SHP77 (cell line): ENCODE measurements at regions not wholly inside any gene's neighbourhood (a gene's known extent, or its start where the extent isn't known, plus 50 kb on each side); places are given as distances from the start of the nearest gene placed in this dataset.
"Not testable (repeated sequence)": the region's sequence is repeated elsewhere in the genome, so short reads cannot be mapped to it uniquely, and the experiment has no call there.

ENCODE experiments used
- DNase-seq, 2 experiments: peaks; one replicate each; lab custom pipeline; 2025; lab: John Stamatoyannopoulos, UW

DNA sequence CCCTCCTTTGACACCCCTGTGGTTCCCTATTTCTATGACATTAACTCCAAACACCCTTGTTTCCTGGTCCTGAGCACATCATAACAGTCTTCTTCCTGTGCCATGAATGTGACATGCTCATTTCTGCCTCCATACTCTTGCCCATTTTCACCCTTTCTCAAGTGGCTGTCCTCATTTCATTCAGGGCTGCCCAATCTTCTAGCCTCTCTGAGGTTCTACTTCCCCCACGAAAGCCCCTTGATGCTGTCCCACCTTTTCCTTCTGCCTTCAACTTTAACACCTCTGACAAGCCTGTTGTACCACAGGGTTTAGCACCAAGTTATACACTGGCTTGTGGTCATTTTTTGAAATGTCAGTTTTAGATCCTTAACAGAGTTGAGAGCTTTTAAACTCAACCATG, 136.2 kb upstream of the BOD1L1 start:
- no peak for DNase-seq

DNA sequence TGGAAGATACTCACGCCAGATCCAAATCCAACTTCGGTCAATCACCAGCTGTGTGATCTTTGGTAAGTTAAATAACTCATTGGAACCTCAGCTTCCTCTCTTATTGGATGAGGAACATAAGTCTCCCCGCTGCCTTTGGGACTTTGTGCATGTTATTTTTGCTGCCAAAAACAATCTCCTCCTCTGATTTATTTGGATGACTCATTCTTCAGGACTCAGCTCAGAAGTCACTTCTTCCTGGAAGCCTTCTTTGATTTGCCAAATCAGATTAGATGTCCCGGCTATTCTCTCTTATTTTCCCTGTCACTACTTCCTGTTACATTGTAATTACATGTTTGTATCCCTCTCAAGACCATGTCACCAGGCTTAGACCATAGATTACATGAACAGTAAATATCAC, 138.0 kb upstream of the BOD1L1 start:
- DNase-seq = no peak

DNA sequence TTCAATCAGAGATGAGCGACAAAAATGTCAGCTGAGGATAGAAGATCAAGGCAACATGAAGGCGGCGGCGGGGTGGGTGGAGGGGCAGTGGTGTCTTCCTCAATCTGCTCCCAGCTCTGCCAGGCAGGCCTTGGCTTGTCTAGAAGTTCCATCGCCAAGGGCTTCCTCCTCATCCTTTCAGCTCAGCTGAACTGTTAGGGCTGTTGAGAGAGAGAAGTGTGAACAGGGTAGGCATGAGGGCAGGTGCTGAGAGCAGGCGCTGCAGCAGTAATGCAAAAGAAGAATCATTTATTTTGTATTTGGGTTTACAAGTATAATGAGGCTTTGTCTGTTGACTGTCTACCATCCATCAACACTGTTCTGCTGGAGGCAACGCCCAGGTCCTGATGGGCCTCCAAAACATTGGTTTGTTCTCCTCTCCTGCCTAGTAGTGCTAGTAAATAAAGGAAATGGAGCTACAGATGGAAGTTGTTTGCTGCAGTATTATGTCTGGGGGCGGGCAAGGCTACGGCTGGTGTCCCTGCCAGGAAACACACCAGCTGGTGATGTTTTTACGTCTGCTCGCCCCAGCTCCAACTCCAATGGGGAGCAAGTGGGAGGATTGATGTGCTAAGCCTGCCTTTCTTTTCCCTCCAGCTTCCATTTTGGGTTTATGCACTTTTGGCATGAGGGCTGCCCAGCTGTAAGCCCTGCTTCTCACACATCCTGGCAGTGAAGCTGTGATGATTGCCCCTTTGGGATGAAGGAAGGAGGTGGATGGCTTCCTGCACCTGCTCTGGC, 139.4 kb upstream of the BOD1L1 start:
- DNase-seq = no peak

DNA sequence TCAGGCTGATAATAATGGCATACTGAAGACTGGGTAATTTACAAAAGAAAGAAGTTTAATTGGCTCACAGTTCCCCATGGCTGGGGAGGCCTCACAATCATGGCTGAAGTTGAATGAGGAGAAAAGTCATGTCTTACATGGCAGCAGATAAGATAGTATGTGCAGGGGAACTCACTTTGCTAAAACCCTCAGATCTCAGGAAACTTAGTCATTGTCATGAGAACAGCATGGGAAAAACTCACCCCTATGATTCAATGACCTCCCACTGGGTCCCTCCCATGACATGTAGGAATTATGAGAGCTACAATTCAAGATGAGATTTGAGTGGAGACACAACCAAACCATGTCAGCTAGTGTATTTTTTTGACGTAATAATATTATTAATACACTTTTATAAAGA, 149.8 kb upstream of the BOD1L1 start:
- DNase-seq = no peak

DNA sequence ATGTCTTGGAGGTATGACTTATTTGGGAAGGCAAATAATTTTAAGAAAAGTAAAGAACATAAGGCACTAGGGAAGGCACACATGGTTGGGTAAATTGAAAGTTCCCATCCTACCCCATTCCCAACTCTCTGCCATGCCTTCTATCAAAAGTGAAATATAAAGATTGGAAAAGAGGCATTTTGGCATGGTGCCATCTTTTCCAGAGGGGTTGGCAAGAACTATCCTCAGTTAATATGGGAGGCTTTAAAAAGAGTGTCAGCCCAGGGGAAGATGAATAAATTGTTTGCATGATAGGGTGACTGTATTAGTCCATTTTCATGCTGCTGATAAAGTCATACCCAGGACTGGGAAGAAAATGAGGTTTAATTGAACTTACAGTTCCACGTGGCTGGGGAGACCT, 150.8 kb upstream of the BOD1L1 start:
- DNase-seq = no peak

DNA sequence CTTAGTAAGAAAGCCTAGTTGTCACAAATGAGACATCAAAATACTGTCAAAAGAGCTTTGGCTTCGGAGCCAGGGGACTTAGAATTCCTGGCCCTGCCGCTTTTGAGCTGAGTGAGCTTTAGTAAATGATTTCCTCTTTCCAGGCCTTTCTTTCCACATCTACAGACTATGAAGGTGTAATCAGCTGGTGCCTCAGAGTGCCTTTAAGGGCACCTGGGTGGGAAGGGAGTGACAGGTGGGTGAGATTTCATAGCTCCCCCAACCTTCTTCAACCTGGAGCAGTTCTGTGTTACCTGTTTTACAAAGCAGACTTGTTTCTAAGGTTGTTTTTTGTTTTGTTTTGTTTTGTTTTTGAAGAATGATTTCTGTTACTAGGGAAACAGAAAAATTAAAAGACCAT, 154.7 kb upstream of the BOD1L1 start:
- no peak for DNase-seq

DNA sequence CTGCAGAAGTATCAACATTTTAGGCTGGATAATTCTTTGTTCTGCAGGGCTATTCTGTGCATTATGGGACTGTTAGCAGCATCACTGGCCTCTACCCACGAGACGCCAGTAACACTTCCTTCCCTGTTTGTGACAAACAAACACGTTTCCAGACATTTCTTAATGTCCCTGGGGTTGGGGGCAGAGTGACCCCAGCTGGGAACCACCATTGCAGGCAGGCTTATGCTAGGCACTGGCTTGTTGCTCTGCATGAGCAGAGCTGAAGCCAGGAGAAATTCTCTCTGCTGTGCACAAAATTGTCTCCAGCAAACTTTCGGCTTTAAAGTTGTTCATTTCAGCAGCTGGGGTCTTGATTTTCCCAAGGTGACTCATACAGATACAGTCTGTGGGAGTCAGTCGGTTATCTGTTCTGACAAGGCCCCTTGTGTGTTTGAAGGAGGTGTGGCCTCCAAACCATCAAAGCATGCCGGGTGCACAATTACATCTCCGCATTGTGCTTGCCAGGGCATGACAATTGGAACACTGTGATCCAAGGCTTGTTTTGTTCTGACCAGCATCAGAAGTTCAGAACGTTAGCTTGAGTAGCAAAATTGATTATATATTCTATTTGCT, 156.4 kb upstream of the BOD1L1 start:
- no peak for DNase-seq

DNA sequence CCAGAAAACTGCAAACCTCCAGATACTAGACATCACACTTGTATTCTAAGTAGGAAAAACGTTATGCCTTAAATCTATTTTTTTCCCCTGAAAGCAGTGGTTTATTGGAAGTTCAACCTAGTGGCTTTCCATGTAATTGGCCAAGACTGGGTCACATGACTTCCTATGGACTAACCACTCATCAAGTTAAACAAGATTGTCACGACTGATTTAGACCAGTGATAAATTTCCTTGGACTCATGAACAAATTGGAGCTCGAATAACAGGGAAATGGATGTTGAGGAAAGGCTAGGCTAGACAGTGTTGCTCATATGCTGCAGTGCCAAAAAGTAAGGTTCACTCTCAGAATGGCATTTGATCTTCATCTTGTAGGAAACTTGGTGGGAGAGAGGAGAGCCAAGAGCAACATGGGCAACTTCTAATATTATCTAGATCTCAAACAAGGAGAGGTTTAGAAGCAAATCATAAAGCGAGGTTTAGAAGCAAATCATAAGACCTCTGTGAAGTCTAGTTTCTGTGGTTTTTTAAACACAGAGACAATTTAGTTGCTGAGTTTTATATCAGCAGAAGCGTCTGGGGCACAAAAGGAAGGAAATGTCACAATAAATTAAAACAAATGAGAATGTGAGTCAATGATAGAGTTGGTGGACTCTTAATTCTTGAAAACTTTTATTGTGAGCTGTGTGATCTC, 165.6 kb upstream of the BOD1L1 start:
- DNase-seq = no peak

DNA sequence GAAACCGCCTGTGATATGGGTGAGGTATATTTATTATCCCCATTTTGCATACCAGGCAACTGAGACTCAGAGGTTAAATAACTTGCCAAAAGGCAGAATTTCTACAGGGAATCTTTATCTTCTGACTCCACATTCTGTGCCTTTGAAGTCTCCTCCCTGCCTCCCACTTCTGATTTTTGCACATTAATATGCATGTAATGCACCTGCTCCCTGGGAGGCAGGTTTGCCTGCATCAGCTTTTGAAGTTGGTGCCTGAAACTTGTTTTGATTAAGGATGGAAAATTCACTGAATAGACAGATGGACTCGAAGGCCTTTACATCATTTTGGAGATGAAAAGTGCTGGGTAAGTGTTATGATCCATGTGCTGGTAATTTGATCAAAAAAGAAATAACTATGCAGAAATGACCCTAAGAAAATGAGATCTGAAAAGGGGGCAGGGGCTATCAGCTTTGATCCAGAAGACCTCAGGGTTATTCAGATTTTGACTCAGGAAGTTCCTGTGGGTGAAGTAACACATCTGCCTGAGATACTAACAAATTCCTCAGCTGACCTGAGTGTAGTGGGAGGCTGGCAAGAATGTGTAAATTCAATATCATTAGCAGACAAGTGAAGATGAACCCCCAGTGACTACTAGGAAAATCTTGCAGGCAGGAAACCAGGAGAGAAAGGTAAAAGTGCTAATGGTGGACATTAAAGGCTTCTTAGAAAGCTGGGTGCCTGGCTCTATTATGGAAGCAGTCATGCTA, 167.5 kb upstream of the BOD1L1 start:
- no peak for DNase-seq

DNA sequence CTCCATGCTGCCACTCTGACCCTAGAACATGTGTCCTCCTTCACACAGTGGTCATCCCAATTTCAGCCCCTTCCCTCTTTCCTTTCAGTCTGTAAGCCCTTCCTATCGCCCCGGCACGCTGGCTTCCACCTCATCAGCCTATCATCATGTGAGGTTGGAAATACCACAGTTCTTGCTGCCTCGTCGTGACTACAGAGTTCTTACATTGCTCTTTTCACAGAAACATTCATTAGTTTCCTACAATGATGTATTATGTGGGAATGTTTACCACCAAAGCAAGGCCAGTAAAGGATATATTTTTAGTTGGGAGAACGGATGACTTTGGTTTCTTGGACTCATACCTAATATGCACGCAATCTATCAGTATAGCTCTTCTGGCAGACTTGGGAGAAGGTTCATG, 169.5 kb upstream of the BOD1L1 start:
- DNase-seq = no peak

DNA sequence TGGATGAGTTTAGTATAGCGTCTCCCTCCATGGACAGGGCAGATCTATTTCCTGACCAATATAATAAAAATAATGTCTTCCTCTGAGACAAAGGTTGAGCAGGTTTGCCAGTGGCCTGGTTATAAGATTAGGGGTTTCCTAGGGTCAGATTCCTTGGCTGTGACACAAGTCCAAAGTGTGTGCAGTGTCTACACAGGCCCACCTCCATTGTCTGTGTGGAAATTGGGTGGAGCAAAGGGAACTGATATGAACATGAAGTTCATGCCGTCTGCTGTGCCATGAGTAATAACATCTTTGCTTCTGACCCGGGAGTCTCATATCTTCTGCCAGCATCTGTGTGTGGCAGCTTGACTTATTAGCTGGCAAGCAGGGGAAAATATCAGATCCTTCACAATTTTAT, 187.7 kb upstream of the BOD1L1 start:
- DNase-seq = no peak

DNA sequence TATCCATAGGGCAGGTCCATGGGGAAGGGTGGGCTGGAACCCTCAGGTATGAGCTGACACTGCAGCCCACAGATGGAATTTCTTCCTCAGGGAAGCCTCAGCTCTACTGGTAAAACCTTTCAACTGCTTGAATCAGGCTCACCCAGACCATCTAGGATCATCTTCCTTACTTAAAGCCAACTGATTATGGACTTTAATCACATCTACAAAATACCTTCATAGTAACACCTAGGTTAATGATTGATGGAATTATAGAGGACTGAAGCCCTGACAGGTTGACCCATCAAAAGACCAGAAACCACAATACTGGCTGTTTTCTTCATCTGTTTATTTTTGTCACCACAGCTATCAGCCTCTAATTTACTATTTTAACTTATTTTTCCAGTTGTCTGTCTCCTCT, 188.9 kb upstream of the BOD1L1 start:
- no peak for DNase-seq

DNA sequence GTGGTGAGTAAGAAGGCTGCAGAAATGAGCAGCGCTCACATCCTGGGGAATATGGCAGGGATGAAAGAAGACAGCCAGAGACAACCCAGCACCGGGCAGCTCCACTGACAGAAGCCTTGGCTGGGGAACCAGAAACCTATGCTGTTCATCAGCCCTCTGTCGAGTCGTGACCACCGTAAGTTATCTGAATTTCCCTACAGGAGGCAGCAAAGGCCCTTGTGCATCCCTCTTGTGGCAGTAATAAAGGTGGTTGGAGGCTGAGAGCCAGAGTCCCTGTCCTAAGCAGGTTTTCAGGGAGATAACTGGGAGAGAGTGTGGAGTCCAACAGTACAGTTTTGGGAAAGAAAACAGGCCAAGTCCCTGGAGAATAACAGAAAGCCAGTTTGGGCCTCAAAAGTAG, 194.0 kb upstream of the BOD1L1 start:
- no peak for DNase-seq

DNA sequence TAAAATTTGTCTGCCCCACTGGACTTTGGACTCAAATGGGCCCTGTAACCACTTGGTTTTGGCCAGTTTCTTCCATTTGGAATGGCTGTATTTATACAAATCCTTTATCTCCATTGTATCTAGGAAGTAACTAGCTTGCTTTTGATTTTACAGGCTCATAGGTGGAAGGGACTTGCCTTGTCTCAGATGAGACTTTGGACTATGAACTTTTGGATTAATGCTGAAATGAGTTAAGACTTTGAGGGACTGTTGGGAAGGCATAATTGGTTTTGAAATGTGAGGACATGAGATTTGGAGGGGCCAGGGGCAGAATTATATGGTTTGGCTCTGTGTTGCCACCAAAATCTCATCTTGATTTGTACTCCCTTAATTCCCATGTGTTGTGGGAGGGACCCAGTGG, 198.3 kb upstream of the BOD1L1 start:
- not testable (repeated sequence) for DNase-seq

DNA sequence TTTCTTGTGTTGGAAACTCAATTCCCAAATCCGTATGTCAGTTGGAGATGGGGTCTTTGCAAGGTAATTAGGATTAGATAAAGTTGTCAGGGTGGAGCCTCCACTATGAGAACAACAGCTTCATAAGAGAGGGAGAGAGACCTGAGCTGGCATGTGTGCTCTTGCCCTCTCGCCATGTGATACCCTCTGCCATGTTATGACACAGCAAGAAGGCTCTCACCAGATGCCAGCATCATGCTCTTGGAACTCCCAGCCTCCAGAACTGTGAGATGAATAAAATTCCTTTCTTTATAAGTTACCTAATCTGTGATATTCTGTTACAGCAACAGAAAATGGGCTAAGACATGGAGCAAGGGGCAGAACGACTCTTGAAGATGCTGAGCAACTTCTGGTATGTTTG, 201.9 kb upstream of the BOD1L1 start:
- DNase-seq = no peak

DNA sequence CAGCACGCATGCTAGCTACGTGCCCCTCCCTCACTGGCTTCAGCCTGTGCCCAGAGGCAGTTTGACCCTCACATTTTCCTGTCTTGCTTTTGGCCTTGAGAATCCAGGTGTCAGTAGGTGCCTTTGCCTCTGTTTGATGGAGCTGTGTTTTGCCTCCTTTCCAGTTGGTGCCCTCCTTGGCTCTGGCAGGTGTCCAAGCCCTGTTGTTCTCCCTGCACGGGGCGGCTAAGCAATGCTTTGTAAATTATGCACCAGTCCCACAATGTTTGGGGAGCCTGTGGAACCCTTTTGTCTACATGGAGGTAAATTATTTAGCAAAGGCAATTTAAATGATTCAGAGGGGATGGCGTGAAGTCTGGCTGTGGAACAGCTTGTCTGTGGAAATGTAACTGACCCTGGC, 202.9 kb upstream of the BOD1L1 start:
- no peak for DNase-seq

DNA sequence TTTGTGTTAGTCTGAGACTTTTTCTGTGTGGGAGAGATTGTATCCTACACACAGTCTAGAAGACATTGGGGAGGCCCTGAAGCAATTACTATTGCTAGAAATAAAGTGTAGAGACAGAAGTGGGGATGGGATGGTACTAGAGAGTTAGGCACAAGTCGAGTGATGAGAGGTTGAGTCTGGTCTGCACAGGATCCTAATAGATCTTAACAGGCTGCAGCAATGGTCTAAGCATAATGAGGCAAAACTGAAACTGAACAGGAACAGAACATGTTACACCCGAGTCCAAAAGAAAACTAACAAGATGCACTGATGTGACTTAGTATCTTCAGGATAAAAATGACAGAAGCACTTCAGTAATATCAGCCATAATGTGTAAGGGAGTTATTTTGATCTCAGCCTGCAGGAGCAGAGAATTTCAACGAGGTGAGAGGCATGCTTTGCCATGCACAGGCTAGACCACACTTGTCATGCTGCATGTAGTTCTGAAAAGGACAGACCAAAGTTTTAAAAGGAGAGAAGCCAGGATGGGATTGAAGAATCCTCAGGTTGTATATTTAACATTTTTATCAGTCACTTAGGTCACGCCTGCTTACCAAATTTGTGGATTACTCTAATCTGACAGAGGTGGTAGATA, 205.8 kb upstream of the BOD1L1 start:
- DNase-seq = no peak

DNA sequence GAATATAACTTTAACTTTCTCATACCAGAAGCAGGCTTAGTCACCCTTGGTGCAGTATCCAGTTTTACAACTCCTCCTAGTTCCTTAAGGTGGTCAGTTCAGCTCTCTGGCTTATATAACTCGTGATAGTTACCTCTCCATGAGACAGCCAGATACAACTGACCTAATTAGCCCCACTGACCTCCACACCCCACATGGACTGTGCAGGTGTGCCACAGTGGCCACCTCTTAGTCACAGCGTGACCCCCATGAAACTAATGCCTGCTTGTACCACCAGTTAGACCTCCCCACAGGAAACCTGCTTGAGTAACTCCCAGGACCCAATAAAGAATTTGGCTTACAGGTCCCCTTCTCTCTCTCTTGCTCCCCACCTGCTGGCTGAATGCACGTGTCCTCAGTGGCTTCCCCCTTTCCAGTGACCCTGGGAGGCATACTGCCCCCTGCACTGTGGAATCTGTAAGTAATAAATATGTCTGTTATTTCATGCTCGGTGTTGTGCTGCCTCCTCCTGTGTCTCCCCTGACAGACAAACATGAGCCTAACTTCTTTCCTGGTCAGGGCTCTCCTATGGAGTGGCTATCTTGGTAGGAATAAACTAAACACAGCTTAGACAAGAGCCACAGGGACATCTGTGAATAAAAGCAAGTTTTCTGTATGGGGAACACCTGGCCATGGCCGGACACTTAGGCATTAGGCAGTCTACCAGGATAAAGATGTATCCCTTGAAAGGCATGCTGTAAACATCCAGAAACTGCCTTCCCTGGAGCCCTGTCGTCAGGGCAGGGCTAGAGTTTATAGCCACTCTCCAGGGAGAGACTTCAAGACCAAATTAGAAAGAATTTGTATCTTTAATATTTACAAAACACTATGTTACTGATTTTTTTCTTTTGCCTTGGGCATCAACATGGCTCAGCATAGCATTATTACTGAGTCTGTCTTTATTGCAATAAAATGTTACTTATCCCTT, 209.7 kb upstream of the BOD1L1 start:
- no peak for DNase-seq

DNA sequence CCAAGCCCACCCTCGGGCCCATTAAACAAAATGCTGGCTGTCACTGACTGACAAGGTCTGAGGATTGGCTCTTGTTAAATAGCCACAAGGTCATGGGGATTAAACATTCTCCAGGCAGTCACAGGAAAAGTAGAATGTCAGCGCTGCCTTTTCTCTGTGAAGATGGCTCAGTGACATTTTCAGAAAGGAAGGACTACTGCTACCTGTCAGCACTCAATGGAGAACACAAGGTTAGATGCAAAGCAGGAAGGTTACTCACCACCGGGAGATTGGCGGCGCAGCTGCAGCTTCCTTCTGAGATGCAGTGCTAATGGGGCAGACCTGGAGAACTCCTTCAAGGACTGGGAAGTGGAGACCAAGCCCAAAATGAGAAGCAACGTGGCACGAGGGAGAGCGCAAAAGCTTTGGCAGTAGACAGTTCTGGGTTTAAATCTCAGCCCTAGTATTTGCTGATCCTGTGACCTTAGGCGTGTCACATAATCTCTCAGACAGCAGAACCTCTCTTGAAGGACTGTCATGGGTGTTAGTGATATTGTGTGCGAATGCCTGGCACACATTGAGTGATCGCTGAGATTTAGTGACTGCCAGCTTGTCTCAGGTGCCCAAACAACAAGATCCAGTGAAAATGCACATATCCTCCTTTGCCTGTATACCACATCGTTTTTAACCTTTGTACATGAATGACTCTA, 213.1 kb upstream of the BOD1L1 start:
- DNase-seq = no peak

DNA sequence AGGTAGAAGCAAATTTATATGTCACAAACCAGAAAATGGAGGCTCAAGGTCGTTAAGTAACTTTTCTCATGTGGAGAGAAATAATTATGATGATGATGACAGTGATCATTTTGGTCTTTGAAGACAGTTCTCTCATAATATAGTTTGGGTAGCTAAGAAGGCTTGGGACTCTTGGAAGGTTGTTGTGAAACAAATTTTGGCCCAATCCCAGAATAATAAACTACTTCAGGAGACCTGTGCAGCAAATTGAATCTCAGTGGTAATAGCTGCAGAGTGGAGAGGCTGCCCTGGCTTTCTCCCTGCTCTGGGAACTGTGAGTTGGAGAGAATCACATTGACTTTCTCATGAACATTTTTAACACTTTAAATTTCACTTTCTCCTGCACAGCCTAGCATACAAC, 217.2 kb upstream of the BOD1L1 start:
- no peak for DNase-seq
